HCT116 (cell line): ENCODE measurements at regions not wholly inside any gene's neighbourhood (a gene's known extent, or its start where the extent isn't known, plus 50 kb on each side); places are given as distances from the start of the nearest gene placed in this dataset.

Experiments
- ATAC-seq: fragments of 200-7000 bp; cut with Tn5 transposase; 2 replicates; pipeline ENCODE4 v1.9.1; 2020; ENCODE audit warnings: mild to moderate bottlenecking, moderate library complexity
- BruUV-seq: library from RNA; stranded (reverse); fragments of 400-500 nt; replicated peaks from 2 replicates; lab custom pipeline; 2021; lab: Mats Ljungman, UMichigan
- CTCF ChIA-PET: fragments of 300-600 bp; sonication (Branson Sonifier 250); formaldehyde crosslinking; loops from one replicate; lab custom pipeline; 2021; ENCODE audit warnings: antibody characterized with exemption; lab: Charles Lee
- POLR2A ChIA-PET: fragments of 300-600, 350-600 bp; sonication (Branson Sonifier 250); formaldehyde crosslinking; loops from one replicate; lab custom pipeline; 2021; ENCODE audit warnings: antibody characterized with exemption; lab: Charles Lee
- RAD21 ChIA-PET, 2 experiments: fragments of 300-600 bp; sonication (Branson Sonifier 250); formaldehyde crosslinking; loops; one replicate each; lab custom pipeline; 2023; ENCODE audit warnings: low total read pairs in 2 of 2; ENCODE audit not compliant: uncharacterized antibody in 2 of 2, unreplicated experiment in 2 of 2, low non-redundant PET in 1 of 2; lab: Charles Lee
- DNase-seq: peaks from one replicate; pipeline ENCODE4 v3.0.0-alpha.2; 2010; ENCODE audit warnings: low read depth, low spot score
- H2AFZ ChIP-seq: fragments of 200-600 bp; shearing (Covaris generic), sonication (generic); 2 replicates; pipeline ENCODE4 v1.6.1; 2017; ENCODE audit warnings: low read depth, mixed run types, mixed read lengths, antibody characterized with exemption, low read length; ENCODE audit not compliant: poor library complexity, severe bottlenecking
- H3K27ac ChIP-seq: 2 replicates; pipeline ENCODE4 v1.5.1; 2012; ENCODE audit warnings: low read depth, low read length
- H3K27me3 ChIP-seq: fragments of 200-600 bp; sonication (generic); 2 replicates; pipeline ENCODE4 v1.6.1; 2016; ENCODE audit warnings: mixed run types, low read length, mixed read lengths; ENCODE audit not compliant: insufficient read depth
- H3K36me3 ChIP-seq, 2 experiments: fragments of 200-500 bp in 1 of 2; fragments of 200-600 bp in 1 of 2; sonication (Bioruptor generic) in 1 of 2; sonication (generic) in 1 of 2; 2 replicates each; pipeline versions ENCODE4 v1.5.1 to v1.6.1; 2014 to 2016; ENCODE audit warnings: low read length in 2 of 2, inconsistent platforms in 1 of 2, mixed read lengths in 1 of 2, mixed run types in 1 of 2; ENCODE audit not compliant: insufficient read depth in 2 of 2, control insufficient read depth in 1 of 2
- H3K4me1 ChIP-seq, 2 experiments: fragments of 200-600 bp in 1 of 2; sonication (generic) in 1 of 2; 2 replicates each; pipeline versions ENCODE4 v1.5.1 to v1.6.1; 2012 to 2017; ENCODE audit warnings: low read length in 2 of 2, inconsistent platforms in 1 of 2, mild to moderate bottlenecking in 1 of 2, mixed read lengths in 1 of 2, mixed run types in 1 of 2, moderate library complexity in 1 of 2; ENCODE audit not compliant: insufficient read depth in 2 of 2, control insufficient read depth in 1 of 2
- H3K4me2 ChIP-seq: fragments of 200-600 bp; sonication (generic); 2 replicates; pipeline ENCODE4 v1.6.1; 2017; ENCODE audit warnings: mixed run types, low read length, mixed read lengths
- H3K4me3 ChIP-seq, 2 experiments: fragments of 200-600 bp in 1 of 2; sonication (generic) in 1 of 2; replicated peaks in 1 of 2; 2 replicates each; pipeline ENCODE4 v1.5.1; 2011 to 2016; ENCODE audit warnings: low read length in 2 of 2, control low read depth in 1 of 2, low read depth in 1 of 2, mild to moderate bottlenecking in 1 of 2, mixed read lengths in 1 of 2, mixed run types in 1 of 2
- H3K79me2 ChIP-seq: fragments of 200-600 bp; sonication (generic); 2 replicates; pipeline ENCODE4 v1.6.1; 2017; ENCODE audit warnings: mild to moderate bottlenecking, mixed run types, low read length, moderate library complexity, mixed read lengths; ENCODE audit not compliant: insufficient read depth
- H3K9ac ChIP-seq: fragments of 200-600 bp; sonication (generic); 2 replicates; pipeline ENCODE4 v1.6.1; 2016; ENCODE audit warnings: low read length, mixed read lengths
- H3K9me2 ChIP-seq: fragments of 200-600 bp; sonication (generic), shearing (Covaris generic); 2 replicates; pipeline ENCODE4 v1.6.1; 2017; ENCODE audit warnings: mixed run types, mild to moderate bottlenecking, moderate library complexity; ENCODE audit not compliant: insufficient read depth
- H3K9me3 ChIP-seq, 2 experiments: fragments of 200-500 bp in 1 of 2; fragments of 200-600 bp in 1 of 2; sonication (Bioruptor generic) in 1 of 2; sonication (generic) in 1 of 2; 2 replicates each; pipeline ENCODE4 v1.6.1; 2014 to 2017; ENCODE audit warnings: low read length in 2 of 2, mixed read lengths in 2 of 2, inconsistent platforms in 1 of 2, low read depth in 1 of 2, mild to moderate bottlenecking in 1 of 2, mixed run types in 1 of 2, moderate library complexity in 1 of 2; ENCODE audit not compliant: control insufficient read depth in 1 of 2, insufficient read depth in 1 of 2
- H4K20me1 ChIP-seq: fragments of 200-600 bp; sonication (generic), shearing (Covaris generic); 2 replicates; pipeline ENCODE4 v1.6.1; 2017; ENCODE audit warnings: mixed run types, mild to moderate bottlenecking, moderate library complexity; ENCODE audit not compliant: insufficient read depth
- ATF3 ChIP-seq: IDR thresholded peaks from 2 replicates; pipeline ENCODE4 v1.6.1; 2012
- CBX3 ChIP-seq: IDR thresholded peaks from 2 replicates; pipeline ENCODE4 v1.6.1; 2012; ENCODE audit warnings: low read depth
- CEBPB ChIP-seq: IDR thresholded peaks from 2 replicates; pipeline ENCODE4 v1.6.1; 2012; ENCODE audit warnings: low read depth
- EGR1 ChIP-seq: IDR thresholded peaks from 2 replicates; pipeline ENCODE4 v1.6.1; 2012; ENCODE audit warnings: low read depth
- ELF1 ChIP-seq: IDR thresholded peaks from 2 replicates; pipeline ENCODE4 v1.6.1; 2012; ENCODE audit warnings: low read depth, borderline replicate concordance
- EZH2 ChIP-seq: fragments of 200-600 bp; sonication (generic); IDR thresholded peaks from 2 replicates; pipeline ENCODE4 v1.6.1; 2017; ENCODE audit warnings: antibody characterized with exemption, mixed run types
- EZH2phosphoT487 ChIP-seq: fragments of 200-600 bp; IDR thresholded peaks from 2 replicates; pipeline ENCODE4 v1.6.1; 2018; ENCODE audit warnings: antibody characterized with exemption, borderline replicate concordance
- FOSL1 ChIP-seq: IDR thresholded peaks from 2 replicates; pipeline ENCODE4 v1.6.1; 2012; ENCODE audit warnings: low read depth
- JUND ChIP-seq: IDR thresholded peaks from 2 replicates; pipeline ENCODE4 v1.6.1; 2012
- POLR2AphosphoS5 ChIP-seq: IDR thresholded peaks from 2 replicates; pipeline ENCODE4 v1.6.1; 2011; ENCODE audit warnings: mild to moderate bottlenecking, low read depth, low read length, moderate library complexity
- REST ChIP-seq: IDR thresholded peaks from 2 replicates; pipeline ENCODE4 v1.6.1; 2012; ENCODE audit warnings: low read depth
- SIN3A ChIP-seq: IDR thresholded peaks from 2 replicates; pipeline ENCODE4 v1.6.1; 2012; ENCODE audit warnings: low read depth
- SP1 ChIP-seq: IDR thresholded peaks from 2 replicates; pipeline ENCODE4 v1.6.1; 2012; ENCODE audit warnings: low read depth
- SRF ChIP-seq: IDR thresholded peaks from 2 replicates; pipeline ENCODE4 v1.6.1; 2012; ENCODE audit warnings: low read depth
- TCF7L2 ChIP-seq: IDR thresholded peaks from 2 replicates; pipeline ENCODE4 v1.7.0; 2011; ENCODE audit warnings: borderline replicate concordance, inconsistent platforms; ENCODE audit not compliant: insufficient read depth, insufficient read length; ENCODE audit errors: extremely low read depth
- YY1 ChIP-seq: IDR thresholded peaks from 2 replicates; pipeline ENCODE4 v1.6.1; 2011; ENCODE audit warnings: low read length, low read depth, moderate library complexity, mild to moderate bottlenecking; ENCODE audit not compliant: insufficient replicate concordance; ENCODE audit errors: extremely low read depth
- ZFX ChIP-seq: fragments of 450-650 bp; IDR thresholded peaks from 2 replicates; pipeline ENCODE4 v1.6.1; 2017
- ZNF274 ChIP-seq: fragments of 200-500 bp; sonication (Bioruptor generic); IDR thresholded peaks from 2 replicates; pipeline ENCODE4 v1.6.1; 2014; ENCODE audit warnings: mild to moderate bottlenecking, low read depth, low read length, inconsistent platforms
- intact Hi-C: fragments of 100-400 bp; cut with micrococcal nuclease; formaldehyde crosslinking; loops from 2 replicates; pipeline ENCODE4 v1.10.0; 2022
- TF ChIP-seq, protein P1 (sequence below): IDR thresholded peaks from 2 replicates; pipeline ENCODE4 v1.6.1; 2012

DNA sequence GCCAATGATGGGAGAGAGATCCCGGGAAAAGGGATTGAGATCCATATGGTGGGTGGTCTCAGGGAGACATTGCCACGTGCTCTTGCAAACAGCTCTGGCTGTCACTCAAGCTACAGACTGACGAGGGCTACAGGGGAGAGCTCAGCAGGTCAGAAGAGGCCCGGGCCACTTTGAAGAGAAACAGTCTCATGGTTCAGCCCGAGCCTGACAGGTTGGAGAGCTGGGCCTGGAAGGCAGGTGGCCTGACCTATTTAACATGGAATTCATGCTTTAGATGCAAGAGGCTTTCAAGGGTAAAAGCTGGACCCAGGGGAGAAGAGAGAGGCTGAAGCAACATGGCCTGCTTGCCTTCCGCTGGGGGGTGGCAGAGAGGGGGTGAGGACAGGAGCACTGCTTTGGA is 81.0 kb upstream of the BRD7 start:
- intact Hi-C loops: no loop called here
- ATAC-seq: no peak
- DNase-seq: no peak

GRCh38 chr16:50448981-50449380 is 80.2 kb upstream of the BRD7 start:
- no peaks in the 10 kb centered on the region for H3K36me3 ChIP-seq
- no peaks in the 10 kb centered on the region for H4K20me1 ChIP-seq
- intact Hi-C loops: no loop called here
- peaks cover 8% of the 10 kb centered on the region; the same call in 1 of the 2 replicates for H3K27me3 ChIP-seq
- no peak for ATAC-seq
- H3K4me2 ChIP-seq: no peak overlapping the region
- DNase-seq: no peak
- H3K27ac ChIP-seq: no peak overlapping the region
- POLR2A ChIA-PET: no interaction called here
- no peak overlapping the region for H3K9ac ChIP-seq
- no peaks in the 10 kb centered on the region for H3K4me1 ChIP-seq
- CTCF ChIA-PET: no interaction called here
- no peak overlapping the region for H2AFZ ChIP-seq
- no TSS peak for BruUV-seq
- no peaks in the 10 kb centered on the region for H3K9me2 ChIP-seq
- H3K79me2 ChIP-seq: no peaks in the 10 kb centered on the region
- H3K9me3 ChIP-seq: no peaks in the 10 kb centered on the region
- RAD21 ChIA-PET: no interaction called here
- no peak overlapping the region for H3K4me3 ChIP-seq
- TF ChIP-seq SP1: no peak
- TF ChIP-seq POLR2AphosphoS5: no peak
- no peak for TF ChIP-seq JUND
- no peak for TF ChIP-seq EZH2
- no peak for TF ChIP-seq ZNF274
- no peak for TF ChIP-seq YY1
- no peak for TF ChIP-seq EGR1
- TF ChIP-seq ZFX: no peak
- no peak for TF ChIP-seq ATF3
- no peak for TF ChIP-seq CBX3
- no peak for TF ChIP-seq SRF
- TF ChIP-seq ELF1: no peak
- TF ChIP-seq FOSL1: no peak
- no peak for TF ChIP-seq REST
- TF ChIP-seq CEBPB: no peak
- TF ChIP-seq SIN3A: no peak

More for the DNA sequence above, 81.0 kb upstream of the BRD7 start:
- Histone ChIP-seq H3K9me3 (no peaks in the 10 kb centered on the region), H2AFZ (no peak overlapping the region), H3K27ac (no peak overlapping the region), H3K36me3 (no peaks in the 10 kb centered on the region), H3K4me3 (no peak overlapping the region), H4K20me1 (no peaks in the 10 kb centered on the region), H3K27me3 (peaks cover 8% of the 10 kb centered on the region; the same call in 1 of the 2 replicates), H3K9me2 (no peaks in the 10 kb centered on the region)
- no TSS peak for BruUV-seq
- TF ChIP-seq SP1 (no peak), TCF7L2 (no peak), EZH2phosphoT487 (no peak), ELF1 (no peak), POLR2AphosphoS5 (no peak), CEBPB (no peak), ATF3 (no peak), SIN3A (no peak)
- TF ChIP-seq, protein P1, sequence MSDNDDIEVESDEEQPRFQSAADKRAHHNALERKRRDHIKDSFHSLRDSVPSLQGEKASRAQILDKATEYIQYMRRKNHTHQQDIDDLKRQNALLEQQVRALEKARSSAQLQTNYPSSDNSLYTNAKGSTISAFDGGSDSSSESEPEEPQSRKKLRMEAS: no peak
- TF ChIP-seq, all 23 proteins: peak for 0
- Histone ChIP-seq H3K9ac (no peak overlapping the region), H3K4me2 (no peak overlapping the region), H3K4me1 (no peaks in the 10 kb centered on the region), H3K79me2 (no peaks in the 10 kb centered on the region)
- RAD21 ChIA-PET: no interaction called here
- CTCF ChIA-PET: no interaction called here
- POLR2A ChIA-PET: no interaction called here
